ENCODE measurements at regions not wholly inside any gene's neighbourhood (a gene's known extent, or its start where the extent isn't known, plus 50 kb on each side); places are given as distances from the start of the nearest gene placed in this dataset.

- no peak overlapping the region for H3K27ac ChIP-seq (ENCODE audit: low read depth, low read length)
- no peaks in the 10 kb centered on the region for H3K27me3 ChIP-seq (ENCODE audit: insufficient read depth, low read length, poor library complexity, severe bottlenecking)
- H3K4me3 Mint-ChIP-seq, result no peak overlapping the region
- no peaks in the 10 kb centered on the region for H3K27me3 Mint-ChIP-seq
- no peaks in the 10 kb centered on the region for H3K4me1 Mint-ChIP-seq
- H3K4me3 ChIP-seq (ENCODE audit: low read length), result no peak overlapping the region
- no peaks in the 10 kb centered on the region for H3K4me1 ChIP-seq (ENCODE audit: insufficient read depth, low read length)
- CTCF ChIA-PET, result no interaction called here
- DNase-seq, result no peak
- H3K9me3 ChIP-seq (ENCODE audit: low read length), result no peaks in the 10 kb centered on the region
- no peak overlapping the region for H3K27ac Mint-ChIP-seq
- no peaks in the 10 kb centered on the region for H3K36me3 ChIP-seq (ENCODE audit: insufficient read depth, low read length)
- H3K36me3 Mint-ChIP-seq, result no peaks in the 10 kb centered on the region
- POLR2A ChIA-PET, result no interaction called here
- H3K9me3 Mint-ChIP-seq, result peaks cover 2 to 7% (median 4%) of the 10 kb centered on the region in 5 donors
Measured at GRCh38 chr11:39462506-39462905, 1996.9 kb downstream of the LRRC4C start.

- Mint-ChIP-seq H3K9me3 (peaks cover 2 to 7% (median 4%) of the 10 kb centered on the region in 5 donors), H3K36me3 (no peaks in the 10 kb centered on the region), H3K4me1 (no peaks in the 10 kb centered on the region), H3K4me3 (no peak overlapping the region), H3K27me3 (no peaks in the 10 kb centered on the region), H3K27ac (no peak overlapping the region)
- Histone ChIP-seq H3K4me3 (ENCODE audit: low read length) (no peak overlapping the region), H3K27ac (ENCODE audit: low read depth, low read length) (no peak overlapping the region), H3K4me1 (ENCODE audit: insufficient read depth, low read length) (no peaks in the 10 kb centered on the region), H3K36me3 (ENCODE audit: insufficient read depth, low read length) (no peaks in the 10 kb centered on the region), H3K9me3 (ENCODE audit: low read length) (no peaks in the 10 kb centered on the region), H3K27me3 (ENCODE audit: insufficient read depth, low read length, poor library complexity, severe bottlenecking) (no peaks in the 10 kb centered on the region)
- ChIA-PET POLR2A (no interaction called here), CTCF (no interaction called here)
- DNase-seq, result no peak
Measured at GRCh38 chr11:39461066-39461465, 1998.4 kb downstream of the LRRC4C start.

GRCh38 chr11:39459606-39460005, 1999.8 kb downstream of the LRRC4C start:
- Histone ChIP-seq H3K27ac (ENCODE audit: low read depth, low read length) (no peak overlapping the region), H3K36me3 (ENCODE audit: insufficient read depth, low read length) (no peaks in the 10 kb centered on the region), H3K4me1 (ENCODE audit: insufficient read depth, low read length) (no peaks in the 10 kb centered on the region), H3K4me3 (ENCODE audit: low read length) (no peak overlapping the region), H3K9me3 (ENCODE audit: low read length) (no peaks in the 10 kb centered on the region), H3K27me3 (ENCODE audit: insufficient read depth, low read length, poor library complexity, severe bottlenecking) (no peaks in the 10 kb centered on the region)
- POLR2A ChIA-PET, result no interaction called here
- H3K4me1 Mint-ChIP-seq, result no peaks in the 10 kb centered on the region
- no peak overlapping the region for H3K4me3 Mint-ChIP-seq
- H3K27ac Mint-ChIP-seq, result no peak overlapping the region
- H3K27me3 Mint-ChIP-seq, result no peaks in the 10 kb centered on the region
- CTCF ChIA-PET, result no interaction called here
- peaks cover 0 to 7% (median 2%) of the 10 kb centered on the region in 5 donors for H3K9me3 Mint-ChIP-seq
- H3K36me3 Mint-ChIP-seq, result no peaks in the 10 kb centered on the region
- DNase-seq, result no peak

GRCh38 chr11:39458481-39458880, 2001.0 kb downstream of the LRRC4C start:
- Histone ChIP-seq H3K4me3 (ENCODE audit: low read length) (no peak overlapping the region), H3K4me1 (ENCODE audit: insufficient read depth, low read length) (no peaks in the 10 kb centered on the region), H3K27ac (ENCODE audit: low read depth, low read length) (no peak overlapping the region), H3K9me3 (ENCODE audit: low read length) (no peaks in the 10 kb centered on the region), H3K36me3 (ENCODE audit: insufficient read depth, low read length) (no peaks in the 10 kb centered on the region), H3K27me3 (ENCODE audit: insufficient read depth, low read length, poor library complexity, severe bottlenecking) (no peaks in the 10 kb centered on the region)
- Mint-ChIP-seq H3K4me3 (no peak overlapping the region), H3K4me1 (no peaks in the 10 kb centered on the region), H3K27me3 (no peaks in the 10 kb centered on the region), H3K27ac (no peak overlapping the region), H3K36me3 (no peaks in the 10 kb centered on the region), H3K9me3 (peaks cover 0 to 7% (median 2%) of the 10 kb centered on the region in 5 donors)
- POLR2A ChIA-PET, result no interaction called here
- CTCF ChIA-PET, result no interaction called here
- DNase-seq, result no peak

- no peaks in the 10 kb centered on the region for H3K27me3 ChIP-seq (ENCODE audit: insufficient read depth, low read length, poor library complexity, severe bottlenecking)
- no peak for DNase-seq
- CTCF ChIA-PET, result no interaction called here
- H3K36me3 ChIP-seq (ENCODE audit: insufficient read depth, low read length), result no peaks in the 10 kb centered on the region
- no peak overlapping the region for H3K27ac ChIP-seq (ENCODE audit: low read depth, low read length)
- no peaks in the 10 kb centered on the region for H3K9me3 ChIP-seq (ENCODE audit: low read length)
- Mint-ChIP-seq H3K27me3 (no peaks in the 10 kb centered on the region), H3K4me3 (no peak overlapping the region), H3K27ac (no peak overlapping the region), H3K9me3 (peaks cover 0 to 16% (median 2%) of the 10 kb centered on the region in 5 donors), H3K4me1 (no peaks in the 10 kb centered on the region), H3K36me3 (no peaks in the 10 kb centered on the region)
- POLR2A ChIA-PET, result no interaction called here
- no peaks in the 10 kb centered on the region for H3K4me1 ChIP-seq (ENCODE audit: insufficient read depth, low read length)
- no peak overlapping the region for H3K4me3 ChIP-seq (ENCODE audit: low read length)
Measured at GRCh38 chr11:39443424-39444022, 2015.9 kb downstream of the LRRC4C start.

GRCh38 chr11:39442177-39442576, 2017.3 kb downstream of the LRRC4C start:
- ChIA-PET CTCF (no interaction called here), POLR2A (no interaction called here)
- no peak overlapping the region for H3K27ac ChIP-seq (ENCODE audit: low read depth, low read length)
- Mint-ChIP-seq H3K4me1 (no peaks in the 10 kb centered on the region), H3K36me3 (no peaks in the 10 kb centered on the region), H3K27ac (no peak overlapping the region), H3K27me3 (no peaks in the 10 kb centered on the region), H3K9me3 (peaks cover 0 to 14% (median 3%) of the 10 kb centered on the region in 5 donors), H3K4me3 (no peak overlapping the region)
- H3K4me1 ChIP-seq (ENCODE audit: insufficient read depth, low read length), result no peaks in the 10 kb centered on the region
- no peak for DNase-seq
- no peaks in the 10 kb centered on the region for H3K36me3 ChIP-seq (ENCODE audit: insufficient read depth, low read length)
- H3K4me3 ChIP-seq (ENCODE audit: low read length), result no peak overlapping the region
- no peaks in the 10 kb centered on the region for H3K9me3 ChIP-seq (ENCODE audit: low read length)
- no peaks in the 10 kb centered on the region for H3K27me3 ChIP-seq (ENCODE audit: insufficient read depth, low read length, poor library complexity, severe bottlenecking)

GRCh38 chr11:39435641-39436040, 2023.8 kb downstream of the LRRC4C start:
- Mint-ChIP-seq H3K36me3 (no peaks in the 10 kb centered on the region), H3K27ac (no peak overlapping the region), H3K4me3 (no peak overlapping the region), H3K27me3 (no peaks in the 10 kb centered on the region), H3K4me1 (no peaks in the 10 kb centered on the region), H3K9me3 (peaks cover 1 to 12% (median 7%) of the 10 kb centered on the region in 5 donors)
- POLR2A ChIA-PET, result no interaction called here
- no peaks in the 10 kb centered on the region for H3K36me3 ChIP-seq (ENCODE audit: insufficient read depth, low read length)
- no peaks in the 10 kb centered on the region for H3K4me1 ChIP-seq (ENCODE audit: insufficient read depth, low read length)
- H3K27ac ChIP-seq (ENCODE audit: low read depth, low read length), result no peak overlapping the region
- no peak overlapping the region for H3K4me3 ChIP-seq (ENCODE audit: low read length)
- DNase-seq, result no peak
- no peaks in the 10 kb centered on the region for H3K27me3 ChIP-seq (ENCODE audit: insufficient read depth, low read length, poor library complexity, severe bottlenecking)
- CTCF ChIA-PET, result no interaction called here
- no peaks in the 10 kb centered on the region for H3K9me3 ChIP-seq (ENCODE audit: low read length)

- Histone ChIP-seq H3K27ac (ENCODE audit: low read depth, low read length) (no peak overlapping the region), H3K4me3 (ENCODE audit: low read length) (no peak overlapping the region), H3K9me3 (ENCODE audit: low read length) (no peaks in the 10 kb centered on the region), H3K36me3 (ENCODE audit: insufficient read depth, low read length) (no peaks in the 10 kb centered on the region), H3K4me1 (ENCODE audit: insufficient read depth, low read length) (no peaks in the 10 kb centered on the region), H3K27me3 (ENCODE audit: insufficient read depth, low read length, poor library complexity, severe bottlenecking) (no peaks in the 10 kb centered on the region)
- POLR2A ChIA-PET, result no interaction called here
- no peak for DNase-seq
- Mint-ChIP-seq H3K27me3 (no peaks in the 10 kb centered on the region), H3K4me3 (no peak overlapping the region), H3K9me3 (peaks cover 2 to 15% (median 8%) of the 10 kb centered on the region in 5 donors), H3K4me1 (no peaks in the 10 kb centered on the region), H3K36me3 (no peaks in the 10 kb centered on the region), H3K27ac (no peak overlapping the region)
- CTCF ChIA-PET, result no interaction called here
Measured at GRCh38 chr11:39434466-39434865, 2025.0 kb downstream of the LRRC4C start.

- no peak for DNase-seq
- Mint-ChIP-seq H3K36me3 (no peaks in the 10 kb centered on the region), H3K27me3 (no peaks in the 10 kb centered on the region), H3K9me3 (peaks cover 0 to 14% (median 7%) of the 10 kb centered on the region in 5 donors), H3K4me3 (no peak overlapping the region), H3K27ac (no peak overlapping the region), H3K4me1 (no peaks in the 10 kb centered on the region)
- Histone ChIP-seq H3K9me3 (ENCODE audit: low read length) (no peaks in the 10 kb centered on the region), H3K27me3 (ENCODE audit: insufficient read depth, low read length, poor library complexity, severe bottlenecking) (no peaks in the 10 kb centered on the region), H3K4me3 (ENCODE audit: low read length) (no peak overlapping the region), H3K27ac (ENCODE audit: low read depth, low read length) (no peak overlapping the region), H3K4me1 (ENCODE audit: insufficient read depth, low read length) (no peaks in the 10 kb centered on the region), H3K36me3 (ENCODE audit: insufficient read depth, low read length) (no peaks in the 10 kb centered on the region)
- CTCF ChIA-PET, result no interaction called here
- POLR2A ChIA-PET, result no interaction called here
Measured at GRCh38 chr11:39432929-39433328, 2026.5 kb downstream of the LRRC4C start.

All from CD8-positive, alpha-beta memory T cell (primary cell).